GM21825 (cell line): ENCODE measurements at regions not wholly inside any gene's neighbourhood (a gene's known extent, or its start where the extent isn't known, plus 50 kb on each side); places are given as distances from the start of the nearest gene placed in this dataset.

Experiments
- ATAC-seq: cut with Tn5 transposase; IDR thresholded peaks from one replicate; pipeline ENCODE4 v1.9.1; 2021; ENCODE audit warnings: mild to moderate bottlenecking, moderate library complexity; ENCODE audit not compliant: unreplicated experiment

DNA sequence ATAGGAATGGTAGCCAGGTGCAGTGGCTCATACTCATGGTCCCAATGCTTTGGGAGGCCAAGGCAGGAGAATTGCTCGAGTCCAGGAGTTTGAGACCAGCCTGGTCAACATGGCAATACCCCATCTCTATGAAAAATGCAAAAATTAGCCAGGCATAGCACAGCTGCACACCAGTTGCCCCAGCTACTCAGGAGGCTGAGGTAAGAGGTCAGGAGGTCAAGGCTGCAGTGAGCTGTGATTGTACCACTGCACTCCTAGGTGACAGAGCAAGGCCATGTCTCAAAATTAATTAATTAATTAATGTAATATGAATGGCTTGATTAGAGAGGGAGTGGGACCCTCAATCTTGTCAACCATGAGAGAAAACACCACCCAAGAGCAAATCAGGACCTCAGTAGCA is 198.7 kb upstream of the DUSP10 start:
- no peak for ATAC-seq

- peak; percentile 89 for ATAC-seq
Observed at GRCh38 chr1:221939607-221940006, 197.7 kb upstream of the DUSP10 start.

- no peak for ATAC-seq
Observed at GRCh38 chr1:221937155-221937953, 195.5 kb upstream of the DUSP10 start.

DNA sequence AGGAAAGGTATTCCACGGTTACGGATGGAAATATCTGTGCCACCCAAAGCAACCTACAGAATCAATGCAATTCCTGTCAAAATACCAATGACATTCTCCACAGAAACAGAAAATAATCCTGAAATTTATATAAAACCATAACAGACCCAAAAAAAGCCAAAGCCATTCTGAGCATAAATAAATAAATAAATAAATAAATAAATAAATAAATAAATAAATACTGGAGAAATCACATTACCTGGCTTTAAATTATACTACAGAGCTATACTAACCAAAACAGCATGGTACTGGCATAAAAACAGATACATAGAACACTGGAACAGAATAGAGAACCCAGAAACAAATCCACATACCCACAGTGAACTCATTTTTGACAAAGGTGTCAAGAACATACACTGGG is 191.9 kb upstream of the DUSP10 start:
- ATAC-seq = no peak

DNA sequence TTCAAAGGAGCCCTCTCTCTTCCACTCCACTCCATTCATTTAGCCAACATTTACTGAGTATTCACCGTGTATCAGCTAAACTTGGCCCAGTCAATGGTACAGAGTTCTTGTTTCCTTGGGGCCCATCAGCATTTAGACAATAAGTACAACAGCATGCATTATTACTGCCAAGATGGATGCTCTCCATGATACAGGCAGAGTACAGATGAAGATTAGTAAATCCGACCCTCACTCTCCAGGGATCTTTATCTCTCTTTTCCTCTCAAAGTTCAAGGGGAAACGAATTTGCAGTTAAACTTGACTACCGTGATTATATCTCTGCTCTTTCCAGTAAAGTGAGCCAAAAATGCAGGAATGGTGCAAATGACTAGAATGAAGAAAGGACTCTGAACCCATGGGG is 184.6 kb upstream of the DUSP10 start:
- ATAC-seq = no peak

- ATAC-seq = no peak
Observed at GRCh38 chr1:221925947-221926346, 184.1 kb upstream of the DUSP10 start.

GRCh38 chr1:221923929-221924598 is 182.2 kb upstream of the DUSP10 start:
- no peak for ATAC-seq

DNA sequence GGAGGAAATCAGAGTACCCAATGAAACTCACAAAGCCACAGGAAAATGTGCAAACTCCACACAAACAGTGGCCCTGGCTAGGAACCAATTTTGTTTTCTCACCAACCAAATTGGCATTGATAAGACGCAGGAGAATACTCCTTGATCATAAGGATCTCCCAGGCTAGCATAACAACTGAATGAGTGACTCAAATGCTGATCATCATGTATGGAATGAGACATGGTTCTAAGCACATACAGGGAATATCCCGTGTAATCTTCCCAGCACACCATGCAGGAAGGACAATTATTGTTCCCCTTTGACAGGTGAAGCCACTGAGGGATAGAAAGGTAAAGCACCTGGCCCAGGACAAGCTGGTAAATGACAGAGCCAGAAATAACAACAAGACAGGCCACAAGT is 180.0 kb upstream of the DUSP10 start:
- no peak for ATAC-seq

GRCh38 chr1:221919743-221920142 is 177.9 kb upstream of the DUSP10 start:
- ATAC-seq = no peak

GRCh38 chr1:221919341-221919740 is 177.5 kb upstream of the DUSP10 start:
- ATAC-seq = no peak

GRCh38 chr1:221916176-221916575 is 174.3 kb upstream of the DUSP10 start:
- ATAC-seq = no peak

- no peak for ATAC-seq
Observed at GRCh38 chr1:221915764-221916163, 173.9 kb upstream of the DUSP10 start.

- no peak for ATAC-seq
Observed at GRCh38 chr1:221913351-221913892, 171.5 kb upstream of the DUSP10 start.

- no peak for ATAC-seq
Observed at GRCh38 chr1:221912230-221912629, 170.3 kb upstream of the DUSP10 start.

GRCh38 chr1:221911714-221912113 is 169.8 kb upstream of the DUSP10 start:
- peak; percentile 59 for ATAC-seq

DNA sequence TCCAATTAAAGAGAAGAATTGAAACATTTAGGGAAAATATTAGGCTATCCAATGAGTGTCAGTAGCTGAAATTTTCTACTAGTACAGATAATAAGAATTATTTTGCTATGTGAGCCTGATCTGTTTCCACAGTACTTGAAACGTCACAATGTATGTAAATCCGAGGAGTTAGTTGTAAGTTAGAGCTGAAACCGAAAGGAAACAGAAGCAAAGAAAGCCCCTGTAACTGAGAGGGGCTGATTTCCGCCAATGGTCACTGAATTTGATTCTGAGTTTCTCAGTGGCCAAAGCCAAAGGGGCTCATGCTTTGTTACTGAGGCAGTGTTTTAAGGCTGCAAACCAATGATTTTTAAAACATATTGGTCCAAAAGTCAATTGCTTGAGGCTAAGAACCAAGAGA is 168.3 kb upstream of the DUSP10 start:
- ATAC-seq = no peak

DNA sequence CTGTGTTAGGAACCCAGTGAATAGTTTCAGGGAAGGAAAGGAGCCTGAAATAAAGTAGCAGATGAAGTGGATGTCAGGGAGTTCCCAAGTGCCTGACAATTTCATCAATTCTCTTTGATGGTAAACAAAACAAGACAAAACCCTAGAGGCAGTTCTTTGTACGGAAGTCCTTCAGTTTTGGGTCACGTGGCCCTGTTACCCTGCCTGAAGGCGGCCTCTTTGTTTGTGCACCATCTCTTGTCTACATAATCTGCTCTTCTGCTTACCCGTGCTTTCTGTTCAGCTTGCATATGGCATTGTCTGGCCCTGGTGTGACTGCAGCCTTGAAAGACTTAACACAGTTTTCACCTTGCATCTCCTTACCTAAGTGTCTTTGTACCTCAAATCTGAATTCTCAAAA is 166.7 kb upstream of the DUSP10 start:
- no peak for ATAC-seq

DNA sequence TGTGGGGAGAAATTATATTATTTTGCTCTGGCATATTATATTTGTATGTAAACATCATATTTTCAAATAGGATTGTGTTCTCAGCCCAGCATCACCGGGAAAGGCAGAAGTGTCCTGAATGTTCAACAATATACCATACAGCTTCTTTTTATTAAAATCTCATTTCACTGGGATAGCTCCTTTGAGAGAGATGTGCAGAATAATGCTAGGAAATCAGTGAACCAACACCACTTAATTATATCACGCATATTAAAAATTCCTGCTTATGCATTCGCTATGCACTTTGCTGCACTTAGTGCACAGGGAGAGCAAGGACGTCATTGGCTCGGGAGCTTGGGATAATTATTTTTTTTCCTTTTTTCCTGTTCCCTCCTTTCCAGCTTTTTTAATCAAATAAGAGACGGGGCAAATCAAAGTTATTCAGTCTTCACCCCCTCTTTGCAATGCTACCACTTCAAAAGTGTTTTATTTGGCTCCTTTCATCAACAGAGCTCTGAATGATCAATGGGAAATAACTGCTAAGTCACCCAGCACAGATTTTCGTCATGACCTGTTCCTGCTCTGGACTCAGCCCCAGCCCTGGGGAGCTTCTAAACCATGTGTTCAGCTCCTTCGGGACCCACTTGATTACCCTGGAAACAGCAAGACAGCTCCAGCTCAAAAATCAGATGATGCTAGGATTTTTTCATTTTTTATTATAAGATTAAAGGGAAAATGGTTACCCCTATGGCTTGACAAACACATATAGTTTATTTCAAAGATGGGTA is 165.5 kb upstream of the DUSP10 start:
- no peak for ATAC-seq

DNA sequence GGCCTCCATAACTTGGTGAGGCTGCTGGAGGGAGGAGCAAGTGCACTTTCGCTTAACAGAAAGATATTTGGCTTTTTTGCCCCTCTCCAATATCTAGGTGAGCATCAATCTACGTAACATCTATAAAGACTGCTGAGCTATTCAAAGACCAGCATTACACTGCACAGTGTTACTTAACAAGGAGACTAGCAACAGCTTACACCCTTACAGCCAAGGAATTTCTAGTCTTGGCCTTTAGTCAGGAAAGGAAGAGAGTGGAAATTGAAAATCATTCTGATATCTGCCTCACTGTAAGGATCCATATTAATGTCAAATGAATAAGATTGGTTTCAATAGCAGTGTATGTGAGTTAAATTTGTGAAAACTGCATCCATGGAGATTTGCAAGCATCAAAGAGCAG is 163.9 kb upstream of the DUSP10 start:
- no peak for ATAC-seq

- ATAC-seq = no peak
Observed at GRCh38 chr1:221904319-221904718, 162.4 kb upstream of the DUSP10 start.

GRCh38 chr1:221903594-221903993 is 161.7 kb upstream of the DUSP10 start:
- ATAC-seq = no peak

GRCh38 chr1:221902961-221903360 is 161.1 kb upstream of the DUSP10 start:
- no peak for ATAC-seq
